Common myeloid progenitor, CD34-positive (primary cell): ENCODE measurements at regions not wholly inside any gene's neighbourhood (a gene's known extent, or its start where the extent isn't known, plus 50 kb on each side); places are given as distances from the start of the nearest gene placed in this dataset.

Source experiments
- CTCF ChIA-PET: fragments of 350-600 bp; sonication (Branson Sonifier 250); formaldehyde crosslinking; loops from one replicate; lab custom pipeline; 2021; ENCODE audit warnings: antibody characterized with exemption; lab: Charles Lee
- POLR2A ChIA-PET: fragments of 350-600 bp; sonication (Branson Sonifier 250); formaldehyde crosslinking; loops from one replicate; lab custom pipeline; 2021; ENCODE audit warnings: antibody characterized with exemption; lab: Charles Lee
- DNase-seq, 3 donors: peaks; one replicate each; pipeline versions ENCODE4 v3.0.0 to v3.0.0-alpha.2; 2013
- H3K27ac ChIP-seq, 2 experiments: 1 replicate in 1 of 2; 2 replicates in 1 of 2; pipeline ENCODE4 v1.7.0; 2013; ENCODE audit warnings: inconsistent platforms in 2 of 2, low read length in 2 of 2, mild to moderate bottlenecking in 2 of 2, low read depth in 1 of 2, moderate library complexity in 1 of 2; ENCODE audit not compliant: severe bottlenecking in 2 of 2, insufficient read depth in 1 of 2, poor library complexity in 1 of 2
- H3K27me3 ChIP-seq, 5 experiments: replicated peaks in 2 of 5; 1 replicate in 3 of 5; 2 replicates in 2 of 5; pipeline versions ENCODE4 v1.6.1 to v1.7.0; 2013; ENCODE audit warnings: low read length in 4 of 5, mild to moderate bottlenecking in 2 of 5, moderate library complexity in 2 of 5, inconsistent platforms in 1 of 5; ENCODE audit not compliant: insufficient read depth in 5 of 5, control insufficient read depth in 4 of 5
- H3K36me3 ChIP-seq, 4 experiments: 1 replicate in 2 of 4; 2 replicates in 2 of 4; pipeline versions ENCODE4 v1.6.1 to v1.7.0; 2013; ENCODE audit warnings: low read length in 3 of 4, control low read depth in 1 of 4, mild to moderate bottlenecking in 1 of 4; ENCODE audit not compliant: control insufficient read depth in 4 of 4, insufficient read depth in 4 of 4
- H3K4me1 ChIP-seq, 4 experiments: 1 replicate in 3 of 4; 2 replicates in 1 of 4; pipeline versions ENCODE4 v1.6.1 to v1.7.1; 2013; ENCODE audit warnings: low read length in 3 of 4, mild to moderate bottlenecking in 3 of 4, control low read depth in 1 of 4, inconsistent platforms in 1 of 4, moderate library complexity in 1 of 4; ENCODE audit not compliant: control insufficient read depth in 4 of 4, insufficient read depth in 4 of 4; ENCODE audit errors: control extremely low read depth in 1 of 4
- H3K4me3 ChIP-seq, 7 experiments: 1 replicate in 4 of 7; 2 replicates in 3 of 7; pipeline versions ENCODE4 v1.5.1 to v1.7.0; 2013; ENCODE audit warnings: mild to moderate bottlenecking in 7 of 7, low read length in 6 of 7, moderate library complexity in 6 of 7, inconsistent platforms in 2 of 7, low read depth in 2 of 7, control low read depth in 1 of 7; ENCODE audit not compliant: insufficient read depth in 4 of 7, control insufficient read depth in 1 of 7; ENCODE audit errors: extremely low read depth in 1 of 7
- H3K9me3 ChIP-seq, 5 experiments: 1 replicate in 4 of 5; 2 replicates in 1 of 5; pipeline versions ENCODE4 v1.6.1 to v1.7.1; 2013; ENCODE audit warnings: low read length in 4 of 5, mild to moderate bottlenecking in 2 of 5, inconsistent platforms in 1 of 5, low read depth in 1 of 5, moderate library complexity in 1 of 5; ENCODE audit not compliant: control insufficient read depth in 4 of 5, insufficient read depth in 2 of 5; ENCODE audit errors: control extremely low read depth in 1 of 5
- WGBS: methylation state at CpG from one replicate; pipeline ENCODE4 v1.1.5; 2013; ENCODE audit not compliant: insufficient coverage; 5-methylcytosine and 5-hydroxymethylcytosine counted together

GRCh38 chr1:79796434-79796833 lies 789.9 kb upstream of the ADGRL4 start:
- no peak overlapping the region for H3K4me3 ChIP-seq
- CTCF ChIA-PET: no interaction called here
- no peaks in the 10 kb centered on the region for H3K27me3 ChIP-seq
- POLR2A ChIA-PET: no interaction called here
- H3K36me3 ChIP-seq: no peaks in the 10 kb centered on the region
- WGBS: 0% methylated on average over 1 of the region's 1 CpG
- H3K9me3 ChIP-seq: no peaks in the 10 kb centered on the region
- no peak for DNase-seq
- no peak overlapping the region for H3K27ac ChIP-seq
- H3K4me1 ChIP-seq: no peaks in the 10 kb centered on the region

DNA sequence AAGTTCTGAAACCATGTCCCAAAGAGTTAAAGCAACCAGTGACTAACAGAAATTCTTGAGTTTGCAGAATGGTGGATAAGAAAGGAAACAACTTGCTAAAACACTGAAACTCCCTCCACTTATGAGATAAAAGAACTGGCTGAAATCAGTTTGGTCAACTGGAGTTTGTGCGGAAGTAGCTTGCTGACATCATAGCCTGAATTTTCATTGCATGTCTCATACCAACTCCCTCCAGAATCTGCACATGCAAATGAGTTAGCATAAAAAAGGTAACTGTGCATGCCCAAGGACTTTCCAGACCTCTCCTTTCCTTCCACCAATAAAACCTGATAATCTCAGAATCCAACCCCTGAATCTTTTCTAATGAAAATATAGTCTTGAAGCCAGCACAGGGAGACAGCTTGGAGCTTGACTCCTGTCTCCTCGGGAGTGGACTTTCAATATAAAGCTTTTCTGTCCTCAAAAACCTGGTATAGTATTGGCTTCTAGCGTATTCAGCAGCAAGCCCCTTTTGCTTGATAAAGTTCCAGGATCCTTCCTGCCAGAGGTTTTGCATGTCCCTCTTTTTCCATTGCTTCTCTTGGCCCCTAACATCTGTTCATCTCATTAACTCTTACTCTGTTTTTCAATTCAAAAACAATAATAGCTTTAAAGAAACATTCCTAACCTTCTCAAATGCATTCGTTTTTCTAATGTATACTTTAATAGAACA lies 785.8 kb upstream of the ADGRL4 start:
- POLR2A ChIA-PET: no interaction called here
- no peaks in the 10 kb centered on the region for H3K9me3 ChIP-seq
- DNase-seq: no peak

GRCh38 chr1:79791488-79792218 lies 785.1 kb upstream of the ADGRL4 start:
- no peak for DNase-seq
- Histone ChIP-seq H3K4me3 (no peak overlapping the region), H3K36me3 (no peaks in the 10 kb centered on the region), H3K27ac (no peak overlapping the region), H3K4me1 (no peaks in the 10 kb centered on the region), H3K9me3 (no peaks in the 10 kb centered on the region), H3K27me3 (no peaks in the 10 kb centered on the region)
- CTCF ChIA-PET: no interaction called here
- WGBS: 100% methylated on average over 1 of the region's 5 CpGs
- POLR2A ChIA-PET: no interaction called here

More for the DNA sequence above, 785.8 kb upstream of the ADGRL4 start:
- Histone ChIP-seq H3K4me1 (no peaks in the 10 kb centered on the region), H3K27ac (no peak overlapping the region), H3K27me3 (no peaks in the 10 kb centered on the region), H3K4me3 (no peak overlapping the region), H3K36me3 (no peaks in the 10 kb centered on the region)
- CTCF ChIA-PET: no interaction called here
- 94% methylated on average over 2 of the region's 4 CpGs for WGBS

GRCh38 chr1:79790950-79791349 lies 784.4 kb upstream of the ADGRL4 start:
- Histone ChIP-seq H3K9me3 (no peaks in the 10 kb centered on the region), H3K27me3 (no peaks in the 10 kb centered on the region), H3K4me3 (no peak overlapping the region), H3K4me1 (no peaks in the 10 kb centered on the region), H3K27ac (no peak overlapping the region), H3K36me3 (no peaks in the 10 kb centered on the region)
- ChIA-PET CTCF (no interaction called here), POLR2A (no interaction called here)
- no peak for DNase-seq
- no CpG with 5 or more reads among the region's 1 CpG for WGBS

- H3K9me3 ChIP-seq: no peaks in the 10 kb centered on the region
- H3K27me3 ChIP-seq: no peaks in the 10 kb centered on the region
- CTCF ChIA-PET: no interaction called here
- POLR2A ChIA-PET: no interaction called here
- H3K4me1 ChIP-seq: no peaks in the 10 kb centered on the region
- DNase-seq: no peak
- no peaks in the 10 kb centered on the region for H3K36me3 ChIP-seq
- H3K27ac ChIP-seq: no peak overlapping the region
- no peak overlapping the region for H3K4me3 ChIP-seq
- no CpG with 5 or more reads among the region's 4 CpGs for WGBS
Measured at GRCh38 chr1:79787631-79788030, 781.1 kb upstream of the ADGRL4 start.

DNA sequence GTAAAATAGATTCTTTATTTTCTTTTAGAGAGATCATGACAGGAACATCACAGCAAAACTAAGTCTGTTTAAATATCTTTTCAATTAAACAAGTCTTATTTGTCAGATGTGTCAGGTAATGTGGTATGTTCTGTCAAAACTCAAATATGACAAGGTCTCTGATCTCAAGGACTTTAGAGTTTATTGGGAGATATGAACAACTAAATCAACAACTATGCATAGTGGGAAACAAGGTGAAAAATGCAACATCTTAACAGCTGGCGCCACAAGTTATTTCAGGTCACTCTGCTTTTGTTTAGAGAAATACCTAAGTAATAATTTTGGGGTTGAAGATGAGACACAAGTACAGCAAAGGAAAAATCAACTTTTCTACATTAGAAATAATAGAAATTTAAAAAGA lies 779.4 kb upstream of the ADGRL4 start:
- WGBS: no CpG with 5 or more reads among the region's 1 CpG
- H3K9me3 ChIP-seq: peaks cover 0 to 1% (median 0%) of the 10 kb centered on the region in 5 experiments
- H3K36me3 ChIP-seq: no peaks in the 10 kb centered on the region
- H3K4me3 ChIP-seq: no peak overlapping the region
- no peak for DNase-seq
- CTCF ChIA-PET: interaction anchor here (1.2 kb wide), 1 partner anchor 12 kb away, joined by 3 read pairs; no protein-coding TSS in a partner anchor
- POLR2A ChIA-PET: no interaction called here
- no peaks in the 10 kb centered on the region for H3K27me3 ChIP-seq
- no peaks in the 10 kb centered on the region for H3K4me1 ChIP-seq
- no peak overlapping the region for H3K27ac ChIP-seq

- ChIA-PET POLR2A (no interaction called here), CTCF (no interaction called here)
- Histone ChIP-seq H3K4me1 (no peaks in the 10 kb centered on the region), H3K27ac (no peak overlapping the region), H3K27me3 (no peaks in the 10 kb centered on the region), H3K4me3 (no peak overlapping the region), H3K9me3 (peaks cover 0 to 1% (median 0%) of the 10 kb centered on the region in 5 experiments), H3K36me3 (no peaks in the 10 kb centered on the region)
- no peak for DNase-seq
- WGBS: 100% methylated on average over 3 of the region's 4 CpGs
Measured at GRCh38 chr1:79785561-79785960, 779.0 kb upstream of the ADGRL4 start.
